LNCAP (cell line): ENCODE measurements at regions not wholly inside any gene's neighbourhood (a gene's known extent, or its start where the extent isn't known, plus 50 kb on each side); places are given as distances from the start of the nearest gene placed in this dataset.

ENCODE experiments used
- CTCF ChIP-seq: fragments of 450-650 bp; IDR thresholded peaks from 2 replicates; pipeline ENCODE4 v1.5.1; 2017; ENCODE audit warnings: mild to moderate bottlenecking

- TF ChIP-seq CTCF: no peak
Measured at GRCh38 chr7:123401295-123401694, 133.1 kb downstream of the IQUB start.

- TF ChIP-seq CTCF: no peak
Measured at GRCh38 chr7:123400196-123400595, 134.2 kb downstream of the IQUB start.

GRCh38 chr7:123398921-123399320 lies 135.5 kb downstream of the IQUB start:
- TF ChIP-seq CTCF: no peak

- TF ChIP-seq CTCF: no peak
Measured at GRCh38 chr7:123397746-123398338, 136.6 kb downstream of the IQUB start.

GRCh38 chr7:123393623-123394022 lies 140.8 kb downstream of the IQUB start:
- no peak for TF ChIP-seq CTCF

GRCh38 chr7:123372368-123372767 lies 162.0 kb downstream of the IQUB start:
- no peak for TF ChIP-seq CTCF

- TF ChIP-seq CTCF: peak; percentile 87
Measured at GRCh38 chr7:123367484-123368122, 166.8 kb downstream of the IQUB start.
